GM12878 (cell line): ENCODE measurements at regions not wholly inside any gene's neighbourhood (a gene's known extent, or its start where the extent isn't known, plus 50 kb on each side); places are given as distances from the start of the nearest gene placed in this dataset.
"Not testable (repeated sequence)": the region's sequence is repeated elsewhere in the genome, so short reads cannot be mapped to it uniquely, and the experiment has no call there.

Experiments used
- CEBPB ChIP-seq, 2 experiments: fragments of 150-350 bp in 1 of 2; IDR thresholded peaks; 2 replicates each; pipeline ENCODE4 v1.6.1; 2012 to 2014; ENCODE audit warnings: low read depth in 2 of 2, low read length in 2 of 2, borderline replicate concordance in 1 of 2, inconsistent platforms in 1 of 2
- POLR2A ChIP-seq: IDR thresholded peaks from 2 replicates; pipeline ENCODE4 v1.6.1; 2011; ENCODE audit warnings: low read depth, mild to moderate bottlenecking, low read length

GRCh38 chr4:79158705-79159104 lies 167.2 kb downstream of the NAA11 start:
- not testable (repeated sequence) for TF ChIP-seq CEBPB (IDR thresholded peaks at IDR 0.05; ENCODE audit: borderline replicate concordance in 1 of 2, low read depth in 2 of 2, low read length in 2 of 2); POLR2A
